Right atrium auricular region (tissue), 2 donors: ENCODE measurements at regions not wholly inside any gene's neighbourhood (a gene's known extent, or its start where the extent isn't known, plus 50 kb on each side); places are given as distances from the start of the nearest gene placed in this dataset.

Experiments
- DNase-seq: peaks from one replicate; pipeline ENCODE4 v3.0.0-alpha.2; 2019; ENCODE audit warnings: low spot score
- H3K27ac ChIP-seq, 2 donors: fragments of 200-600 bp; sonication (generic); 1 replicate in 1 of 2; 2 replicates in 1 of 2; pipeline ENCODE4 v1.5.1; 2016 to 2019
- H3K27me3 ChIP-seq, 2 donors: fragments of 200-600 bp; sonication (generic); one replicate each; pipeline versions ENCODE4 v1.5.1 to v1.6.0; 2017 to 2019
- H3K36me3 ChIP-seq: fragments of 200-600 bp; sonication (generic); one replicate; pipeline ENCODE4 v1.5.1; 2016
- H3K4me1 ChIP-seq, 2 donors: fragments of 200-600 bp; sonication (generic); one replicate each; pipeline versions ENCODE4 v1.5.1 to v1.6.0; 2017 to 2019
- H3K4me3 ChIP-seq, 2 donors: fragments of 200-600 bp; sonication (generic); 1 replicate in 1 of 2; 2 replicates in 1 of 2; pipeline ENCODE4 v1.5.1; 2017 to 2019; ENCODE audit warnings: mild to moderate bottlenecking in 1 of 2, moderate library complexity in 1 of 2
- H3K9me3 ChIP-seq, 2 donors: fragments of 200-600 bp; sonication (generic); one replicate each; pipeline ENCODE4 v1.5.1; 2019
- CTCF ChIP-seq, 2 donors: fragments of 200-600 bp; sonication (generic); IDR thresholded peaks; one replicate each; pipeline ENCODE4 v1.5.1; 2019; ENCODE audit warnings: antibody characterized with exemption in 2 of 2

GRCh38 chr9:86503314-86503713 lies 149.1 kb upstream of the TUT7 start:
- no peak for TF ChIP-seq CTCF (IDR thresholded peaks at IDR 0.05)
- no peak overlapping the region for H3K27ac ChIP-seq
- no peaks in the 10 kb centered on the region for H3K27me3 ChIP-seq
- DNase-seq, result no peak
- H3K9me3 ChIP-seq, result no peaks in the 10 kb centered on the region
- H3K4me1 ChIP-seq, result no peaks in the 10 kb centered on the region
- no peaks in the 10 kb centered on the region for H3K36me3 ChIP-seq
- H3K4me3 ChIP-seq, result no peak overlapping the region

GRCh38 chr9:86500667-86501435 lies 146.6 kb upstream of the TUT7 start:
- Histone ChIP-seq H3K36me3 (no peaks in the 10 kb centered on the region), H3K27ac (no peak overlapping the region), H3K4me3 (no peak overlapping the region), H3K9me3 (no peaks in the 10 kb centered on the region), H3K27me3 (no peaks in the 10 kb centered on the region), H3K4me1 (no peaks in the 10 kb centered on the region)
- DNase-seq, result no peak
- no peak for TF ChIP-seq CTCF (IDR thresholded peaks at IDR 0.05)

GRCh38 chr9:86500031-86500430 lies 145.8 kb upstream of the TUT7 start:
- Histone ChIP-seq H3K4me1 (no peaks in the 10 kb centered on the region), H3K27ac (no peak overlapping the region), H3K36me3 (no peaks in the 10 kb centered on the region), H3K27me3 (no peaks in the 10 kb centered on the region), H3K9me3 (no peaks in the 10 kb centered on the region), H3K4me3 (no peak overlapping the region)
- DNase-seq, result no peak
- TF ChIP-seq CTCF (IDR thresholded peaks at IDR 0.05), result no peak

GRCh38 chr9:86494644-86495111 lies 140.5 kb upstream of the TUT7 start:
- no peaks in the 10 kb centered on the region for H3K4me1 ChIP-seq
- no peaks in the 10 kb centered on the region for H3K9me3 ChIP-seq
- no peak for TF ChIP-seq CTCF (IDR thresholded peaks at IDR 0.05)
- no peaks in the 10 kb centered on the region for H3K27me3 ChIP-seq
- no peak overlapping the region for H3K4me3 ChIP-seq
- peak overlapping the region in 1 of 2 donors; percentile 40 for H3K27ac ChIP-seq
- no peak for DNase-seq
- no peaks in the 10 kb centered on the region for H3K36me3 ChIP-seq

GRCh38 chr9:86491468-86492266 lies 137.5 kb upstream of the TUT7 start:
- no peaks in the 10 kb centered on the region for H3K9me3 ChIP-seq
- no peaks in the 10 kb centered on the region for H3K4me1 ChIP-seq
- H3K36me3 ChIP-seq, result no peaks in the 10 kb centered on the region
- no peak overlapping the region for H3K4me3 ChIP-seq
- H3K27me3 ChIP-seq, result no peaks in the 10 kb centered on the region
- DNase-seq, result no peak
- no peak overlapping the region for H3K27ac ChIP-seq
- TF ChIP-seq CTCF (IDR thresholded peaks at IDR 0.05), result no peak
